Trophoblast cell (in vitro differentiated cells and primary cell): ENCODE measurements at regions not wholly inside any gene's neighbourhood (a gene's known extent, or its start where the extent isn't known, plus 50 kb on each side); places are given as distances from the start of the nearest gene placed in this dataset.

ENCODE experiments used
- DNase-seq, 2 donors: peaks; one replicate each; pipeline ENCODE4 v3.0.0-alpha.2; 2016
- H2AFZ ChIP-seq: 2 replicates; pipeline ENCODE4 v1.6.1; 2013; ENCODE audit warnings: low read length, moderate library complexity, mild to moderate bottlenecking; ENCODE audit not compliant: insufficient read depth, poor library complexity
- H2AK5ac ChIP-seq: 2 replicates; pipeline ENCODE4 v1.6.1; 2013; ENCODE audit warnings: mild to moderate bottlenecking, low read length
- H2BK120ac ChIP-seq: 2 replicates; pipeline ENCODE4 v1.6.1; 2013; ENCODE audit warnings: low read length, mild to moderate bottlenecking, moderate library complexity; ENCODE audit not compliant: insufficient read depth, poor library complexity
- H2BK12ac ChIP-seq: 2 replicates; pipeline ENCODE4 v1.6.1; 2013; ENCODE audit warnings: mild to moderate bottlenecking, low read length, moderate library complexity
- H2BK5ac ChIP-seq: 2 replicates; pipeline ENCODE4 v1.6.1; 2013; ENCODE audit warnings: low read length, low read depth, moderate library complexity, mild to moderate bottlenecking; ENCODE audit not compliant: poor library complexity
- H3K14ac ChIP-seq: 2 replicates; pipeline ENCODE4 v1.6.1; 2013; ENCODE audit warnings: mild to moderate bottlenecking, low read length
- H3K18ac ChIP-seq: 2 replicates; pipeline ENCODE4 v1.6.1; 2013; ENCODE audit warnings: mild to moderate bottlenecking, low read length
- H3K23ac ChIP-seq: 2 replicates; pipeline ENCODE4 v1.6.1; 2013; ENCODE audit warnings: low read length
- H3K27ac ChIP-seq: 2 replicates; pipeline ENCODE4 v1.5.1; 2013; ENCODE audit warnings: low read depth, mild to moderate bottlenecking, inconsistent platforms, low read length, moderate library complexity
- H3K27me3 ChIP-seq: 2 replicates; pipeline ENCODE4 v1.6.1; 2013; ENCODE audit warnings: inconsistent platforms, mild to moderate bottlenecking, low read length, moderate library complexity; ENCODE audit not compliant: insufficient read depth
- H3K36me3 ChIP-seq, 2 experiments: 1 replicate in 1 of 2; 2 replicates in 1 of 2; pipeline ENCODE4 v1.6.1; 2013; ENCODE audit warnings: low read length in 2 of 2, mild to moderate bottlenecking in 2 of 2, moderate library complexity in 1 of 2; ENCODE audit not compliant: insufficient read depth in 2 of 2, control insufficient read depth in 1 of 2
- H3K4ac ChIP-seq: 2 replicates; pipeline ENCODE4 v1.6.1; 2013; ENCODE audit warnings: low read depth, mild to moderate bottlenecking, low read length, moderate library complexity
- H3K4me1 ChIP-seq, 2 experiments: 1 replicate in 1 of 2; 2 replicates in 1 of 2; pipeline ENCODE4 v1.6.1; 2013; ENCODE audit warnings: low read length in 2 of 2, mild to moderate bottlenecking in 2 of 2, moderate library complexity in 1 of 2; ENCODE audit not compliant: insufficient read depth in 2 of 2, control insufficient read depth in 1 of 2
- H3K4me2 ChIP-seq: 2 replicates; pipeline ENCODE4 v1.6.1; 2013; ENCODE audit warnings: inconsistent platforms, mild to moderate bottlenecking, low read length, moderate library complexity
- H3K4me3 ChIP-seq: 2 replicates; pipeline ENCODE4 v1.5.1; 2013; ENCODE audit warnings: mild to moderate bottlenecking, low read depth, low read length, inconsistent platforms
- H3K79me1 ChIP-seq: one replicate; pipeline ENCODE4 v1.6.1; 2013; ENCODE audit warnings: low read length
- H3K79me2 ChIP-seq: 2 replicates; pipeline ENCODE4 v1.6.1; 2013; ENCODE audit warnings: low read length, mild to moderate bottlenecking; ENCODE audit not compliant: control insufficient read depth, insufficient read depth, poor library complexity
- H3K9ac ChIP-seq: 2 replicates; pipeline ENCODE4 v1.6.1; 2013; ENCODE audit warnings: mild to moderate bottlenecking, low read length
- H3K9me3 ChIP-seq: 2 replicates; pipeline ENCODE4 v1.6.1; 2013; ENCODE audit warnings: low read depth, mild to moderate bottlenecking, control low read depth, inconsistent platforms, low read length; ENCODE audit not compliant: insufficient read depth
- H4K12ac ChIP-seq: 2 replicates; pipeline ENCODE4 v1.6.1; 2013; ENCODE audit warnings: low read depth, mild to moderate bottlenecking, low read length, moderate library complexity
- H4K8ac ChIP-seq: 2 replicates; pipeline ENCODE4 v1.6.1; 2013; ENCODE audit warnings: low read depth, mild to moderate bottlenecking, low read length, moderate library complexity
- H4K91ac ChIP-seq: one replicate; pipeline ENCODE4 v1.6.1; 2013; ENCODE audit warnings: low read depth, mild to moderate bottlenecking, low read length, moderate library complexity
- WGBS: extraction: QIAGEN DNeasy Blood & Tissue Kit; methylation state at CpG from one replicate; pipeline ENCODE4 v1.1.7; 2013; ENCODE audit warnings: missing lambda C conversion rate; ENCODE audit not compliant: insufficient read length, insufficient coverage; ENCODE audit errors: extremely low coverage; 5-methylcytosine and 5-hydroxymethylcytosine counted together

DNA sequence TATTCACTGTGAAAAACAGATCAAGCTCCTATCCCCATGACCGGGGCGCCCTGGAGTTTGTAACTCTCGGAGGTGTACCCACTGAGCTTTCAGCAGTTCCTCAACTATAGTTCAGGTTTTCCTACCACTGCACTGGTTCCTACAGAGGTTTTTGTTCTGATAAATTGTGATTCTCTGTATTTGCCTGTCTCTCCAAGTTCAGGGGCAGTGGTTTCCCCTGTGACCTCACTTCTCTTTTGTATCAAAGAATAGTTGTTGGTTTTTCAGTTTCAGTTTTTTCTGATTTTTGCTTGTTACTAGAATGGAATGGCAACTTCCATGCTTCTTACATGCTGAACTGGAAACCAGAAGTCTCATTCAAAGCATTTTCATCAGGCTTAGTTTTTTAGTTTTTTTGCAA lies 56.8 kb upstream of the PLS3 start:
- Histone ChIP-seq H2AK5ac (no peak overlapping the region), H3K27me3 (no peaks in the 10 kb centered on the region), H4K8ac (no peak overlapping the region), H3K4ac (no peak overlapping the region), H3K36me3 (no peaks in the 10 kb centered on the region), H3K18ac (no peak overlapping the region), H2BK120ac (no peak overlapping the region), H3K79me2 (no peaks in the 10 kb centered on the region), H3K4me2 (no peak overlapping the region), H3K9me3 (no peaks in the 10 kb centered on the region), H2AFZ (no peak overlapping the region), H3K14ac (no peak overlapping the region), H3K9ac (no peak overlapping the region), H3K27ac (peak overlapping the region; percentile 41), H4K91ac (no peak overlapping the region), H3K79me1 (peaks cover 4% of the 10 kb centered on the region), H4K12ac (no peak overlapping the region), H2BK12ac (no peak overlapping the region), H2BK5ac (no peak overlapping the region), H3K4me1 (no peaks in the 10 kb centered on the region), H3K23ac (no peak overlapping the region), H3K4me3 (no peak overlapping the region)
- DNase-seq: no peak
- no CpG with 5 or more reads among the region's 3 CpGs for WGBS
